ENCODE measurements at regions not wholly inside any gene's neighbourhood (a gene's known extent, or its start where the extent isn't known, plus 50 kb on each side); places are given as distances from the start of the nearest gene placed in this dataset.

GRCh38 chr2:22003270-22003669 is 879.5 kb downstream of the TDRD15 start:
- no peaks in the 10 kb centered on the region for H3K4me1 ChIP-seq
- no peak overlapping the region for H3K4me3 ChIP-seq
- TF ChIP-seq, protein P1, sequence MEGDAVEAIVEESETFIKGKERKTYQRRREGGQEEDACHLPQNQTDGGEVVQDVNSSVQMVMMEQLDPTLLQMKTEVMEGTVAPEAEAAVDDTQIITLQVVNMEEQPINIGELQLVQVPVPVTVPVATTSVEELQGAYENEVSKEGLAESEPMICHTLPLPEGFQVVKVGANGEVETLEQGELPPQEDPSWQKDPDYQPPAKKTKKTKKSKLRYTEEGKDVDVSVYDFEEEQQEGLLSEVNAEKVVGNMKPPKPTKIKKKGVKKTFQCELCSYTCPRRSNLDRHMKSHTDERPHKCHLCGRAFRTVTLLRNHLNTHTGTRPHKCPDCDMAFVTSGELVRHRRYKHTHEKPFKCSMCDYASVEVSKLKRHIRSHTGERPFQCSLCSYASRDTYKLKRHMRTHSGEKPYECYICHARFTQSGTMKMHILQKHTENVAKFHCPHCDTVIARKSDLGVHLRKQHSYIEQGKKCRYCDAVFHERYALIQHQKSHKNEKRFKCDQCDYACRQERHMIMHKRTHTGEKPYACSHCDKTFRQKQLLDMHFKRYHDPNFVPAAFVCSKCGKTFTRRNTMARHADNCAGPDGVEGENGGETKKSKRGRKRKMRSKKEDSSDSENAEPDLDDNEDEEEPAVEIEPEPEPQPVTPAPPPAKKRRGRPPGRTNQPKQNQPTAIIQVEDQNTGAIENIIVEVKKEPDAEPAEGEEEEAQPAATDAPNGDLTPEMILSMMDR (IDR thresholded peaks at IDR 0.05), result no peak
- no peak for FAIRE-seq
- no peaks in the 10 kb centered on the region for H3K9me3 ChIP-seq
- no peak for ATAC-seq
- H3K27me3 ChIP-seq, result no peaks in the 10 kb centered on the region
- WGBS, 2 donors, result 13 to 14% methylated on average over 3 of the region's 3 CpGs
- H3K36me3 ChIP-seq, result no peaks in the 10 kb centered on the region
- no peak overlapping the region for H3K27ac ChIP-seq
- no peak for DNase-seq
- intact Hi-C loops (cut with DNase I), result no loop called here

GRCh38 chr2:22011048-22011447 is 887.3 kb downstream of the TDRD15 start:
- ATAC-seq (no peak), DNase-seq (no peak), FAIRE-seq (no peak)
- Histone ChIP-seq H3K27me3 (no peaks in the 10 kb centered on the region), H3K36me3 (no peaks in the 10 kb centered on the region), H3K4me1 (no peaks in the 10 kb centered on the region), H3K4me3 (no peak overlapping the region), H3K9me3 (no peaks in the 10 kb centered on the region), H3K27ac (no peak overlapping the region)
- TF ChIP-seq, protein P1 (IDR thresholded peaks at IDR 0.05), result no peak
- intact Hi-C loops (cut with DNase I), result no loop called here
- WGBS, 2 donors, result 47 to 68% methylated on average over 1 of the region's 1 CpG

GRCh38 chr2:22020091-22020742 is 896.4 kb downstream of the TDRD15 start:
- Histone ChIP-seq H3K36me3 (no peaks in the 10 kb centered on the region), H3K27me3 (no peaks in the 10 kb centered on the region), H3K27ac (no peak overlapping the region), H3K4me1 (no peaks in the 10 kb centered on the region), H3K4me3 (no peak overlapping the region), H3K9me3 (no peaks in the 10 kb centered on the region)
- WGBS, 2 donors, result 44 to 48% methylated on average over 6 of the region's 6 CpGs
- DNase-seq (no peak), FAIRE-seq (no peak), ATAC-seq (no peak)
- TF ChIP-seq, protein P1 (IDR thresholded peaks at IDR 0.05), result no peak
- intact Hi-C loops (cut with DNase I), result no loop called here

- FAIRE-seq (no peak), ATAC-seq (no peak), DNase-seq (no peak)
- H3K4me3 ChIP-seq, result no peak overlapping the region
- H3K27ac ChIP-seq, result no peak overlapping the region
- intact Hi-C loops (cut with DNase I), result no loop called here
- WGBS, 2 donors, result 32 to 46% methylated on average over 2 of the region's 2 CpGs
- no peaks in the 10 kb centered on the region for H3K27me3 ChIP-seq
- TF ChIP-seq, protein P1 (IDR thresholded peaks at IDR 0.05), result no peak
- H3K4me1 ChIP-seq, result no peaks in the 10 kb centered on the region
- H3K36me3 ChIP-seq, result no peaks in the 10 kb centered on the region
- H3K9me3 ChIP-seq, result no peaks in the 10 kb centered on the region
Observed at GRCh38 chr2:22027345-22028005, 903.7 kb downstream of the TDRD15 start.

GRCh38 chr2:22035361-22035830 is 911.6 kb downstream of the TDRD15 start:
- H3K4me1 ChIP-seq, result no peaks in the 10 kb centered on the region
- H3K27ac ChIP-seq, result no peak overlapping the region
- no peak for FAIRE-seq
- no peaks in the 10 kb centered on the region for H3K9me3 ChIP-seq
- no peak overlapping the region for H3K4me3 ChIP-seq
- TF ChIP-seq, protein P1 (IDR thresholded peaks at IDR 0.05), result no peak
- no peaks in the 10 kb centered on the region for H3K36me3 ChIP-seq
- no peaks in the 10 kb centered on the region for H3K27me3 ChIP-seq
- intact Hi-C loops (cut with DNase I), result no loop called here
- ATAC-seq, result peak in 1 of 4 donors; percentile 60
- WGBS, 2 donors, result 55 to 69% methylated on average over 1 of the region's 1 CpG
- no peak for DNase-seq

Data from pancreas (tissue), 10 donors.